Cerebellar nuclear complex (tissue), 1 donor: ENCODE measurements at regions not wholly inside any gene's neighbourhood (a gene's known extent, or its start where the extent isn't known, plus 50 kb on each side); places are given as distances from the start of the nearest gene placed in this dataset.
"Not testable (repeated sequence)": the region's sequence is repeated elsewhere in the genome, so short reads cannot be mapped to it uniquely, and the experiment has no call there.

ENCODE experiments used
- DNase-seq, 2 experiments: peaks; one replicate each; lab custom pipeline; 2025; lab: John Stamatoyannopoulos, UW

DNA sequence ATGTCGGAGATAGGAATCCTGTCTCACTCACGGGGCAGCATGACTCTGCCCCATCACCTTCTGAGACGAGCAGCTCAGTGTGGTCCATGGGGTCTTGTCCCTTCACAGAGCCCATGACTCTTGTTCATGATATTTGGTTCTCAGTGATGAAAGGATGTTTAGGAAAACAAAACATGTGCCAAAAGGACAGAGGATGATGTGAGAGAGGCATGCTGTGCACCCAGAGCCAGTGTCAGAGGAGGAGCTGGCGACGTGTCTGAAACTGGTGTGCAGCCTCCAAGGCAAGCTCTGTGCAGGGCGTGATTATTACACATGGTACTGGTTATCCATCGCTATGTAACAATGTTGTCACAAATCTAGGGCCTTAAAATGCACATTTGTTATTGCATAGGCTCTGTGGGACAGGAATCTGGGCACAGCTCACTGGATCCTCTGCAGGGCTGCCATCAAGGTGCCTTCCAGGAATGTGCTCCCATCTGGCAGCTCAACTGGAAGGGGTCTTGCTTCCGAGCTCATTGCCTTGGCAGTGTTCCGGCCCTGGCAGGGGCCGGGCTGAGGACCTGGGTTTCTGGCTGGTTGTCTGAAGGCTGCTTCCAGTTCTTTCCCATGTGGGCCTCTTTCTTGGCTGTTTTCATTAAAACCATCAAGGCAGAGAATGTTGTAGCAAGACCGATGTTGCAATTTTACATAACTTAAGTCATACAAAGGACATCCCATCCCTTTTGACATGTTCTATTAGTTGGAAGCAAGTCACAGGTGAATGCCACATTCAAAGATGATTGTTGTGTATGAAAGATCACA is 175.4 kb downstream of the ERMARD start:
- no peak for DNase-seq

DNA sequence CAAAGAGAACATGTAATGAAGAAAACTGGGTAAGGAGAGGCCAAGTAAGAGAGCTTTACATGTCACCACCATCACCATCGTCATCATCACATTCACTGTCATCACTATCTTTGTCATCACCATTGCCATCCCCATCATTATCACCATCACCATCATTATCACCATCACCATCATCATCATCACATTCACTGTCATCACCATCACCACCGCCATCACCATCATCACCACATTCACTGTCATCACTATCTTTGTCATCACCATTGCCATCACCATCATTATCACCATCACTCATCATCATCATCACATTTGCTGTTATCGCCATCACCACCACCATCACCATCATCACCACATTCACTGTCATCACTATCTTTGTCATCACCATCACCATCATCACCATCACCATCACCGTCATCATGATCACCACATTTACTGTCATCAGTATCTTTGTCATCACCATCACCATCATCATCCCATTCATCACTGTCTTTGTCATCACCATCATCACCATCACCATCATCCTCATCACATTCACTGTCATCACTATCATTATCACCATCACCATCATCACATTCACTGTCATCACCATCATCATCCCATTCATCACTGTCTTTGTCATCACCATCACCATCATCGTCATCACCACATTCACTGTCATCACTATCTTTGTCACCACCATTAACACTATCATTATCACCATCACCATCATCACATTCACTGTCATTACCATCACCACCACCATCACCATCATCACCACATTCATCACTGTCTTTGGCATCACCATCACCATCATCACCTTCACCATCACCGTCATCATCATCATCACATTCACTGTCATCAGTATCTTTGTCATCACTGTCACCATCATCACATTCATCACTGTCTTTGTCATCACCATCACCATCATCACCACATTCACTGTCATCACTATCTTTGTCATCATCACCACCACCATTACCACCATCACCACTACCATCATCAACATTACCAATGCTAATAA is 172.3 kb downstream of the ERMARD start:
- no peak for DNase-seq

DNA sequence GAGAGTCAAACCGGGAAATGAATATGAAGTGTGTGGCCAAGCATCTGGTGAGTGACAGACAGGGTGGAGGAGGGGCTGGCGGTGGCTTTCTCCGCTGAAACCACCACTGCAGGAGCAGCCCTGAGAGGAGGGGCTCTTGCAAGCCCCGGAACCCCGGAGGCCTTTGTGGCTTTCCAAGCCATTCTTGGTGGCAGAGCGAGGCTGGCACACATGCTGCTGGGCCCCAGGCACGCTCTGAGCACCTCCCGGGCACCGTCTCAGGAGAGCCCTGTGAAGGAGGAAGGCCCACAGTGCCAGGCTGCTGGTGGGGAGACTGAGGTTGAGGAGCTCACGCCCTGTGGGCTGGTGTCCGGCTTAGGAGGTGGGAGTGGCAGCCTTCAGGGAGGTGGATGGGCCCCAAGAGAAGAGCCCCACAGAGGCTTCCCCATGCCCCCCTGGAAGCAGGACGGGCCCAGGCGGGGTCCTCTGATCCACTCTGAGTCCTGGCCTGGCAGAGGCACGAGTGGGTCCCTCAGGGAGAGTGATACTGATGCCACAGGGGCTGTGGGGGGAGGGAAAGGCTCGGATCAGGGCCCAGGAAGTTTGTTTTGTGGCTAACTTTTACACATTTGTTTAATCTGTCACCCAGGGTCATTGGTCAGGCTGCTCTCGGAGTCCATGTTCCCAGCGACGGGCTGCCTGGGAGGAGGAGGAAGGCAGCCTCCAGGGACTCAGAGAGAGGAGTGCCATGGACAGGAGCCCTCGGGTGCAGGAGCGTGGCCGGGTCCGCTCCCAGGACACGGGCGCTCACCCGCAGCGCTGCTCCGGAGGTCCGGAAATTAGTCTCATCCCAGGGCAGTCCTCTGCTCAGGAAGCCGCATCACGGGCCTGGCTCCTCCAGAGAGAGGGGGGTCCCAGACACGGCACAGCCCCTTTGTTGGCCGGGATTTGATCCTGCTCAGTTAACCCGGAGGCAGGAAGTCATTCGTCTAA is 170.7 kb downstream of the ERMARD start:
- no peak for DNase-seq

DNA sequence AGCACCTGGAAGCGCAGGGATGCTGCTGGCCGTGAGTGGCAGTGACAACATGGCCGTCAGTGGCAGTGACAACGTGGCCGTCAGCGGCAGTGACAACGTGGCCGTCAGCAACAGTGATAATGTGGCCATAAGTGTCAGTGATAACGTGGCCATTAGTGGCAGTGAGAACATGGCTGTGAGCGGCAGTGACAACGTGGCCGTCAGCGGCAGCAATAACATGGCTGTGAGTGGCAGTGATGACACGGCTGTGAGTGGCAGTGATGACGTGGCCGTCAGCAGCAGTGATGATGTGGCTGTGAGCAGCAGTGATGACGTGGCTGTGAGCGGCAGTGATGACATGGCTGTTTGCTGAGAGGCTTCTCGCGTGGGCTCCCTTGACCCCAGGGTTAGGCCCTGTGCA is 169.8 kb downstream of the ERMARD start:
- no peak for DNase-seq

DNA sequence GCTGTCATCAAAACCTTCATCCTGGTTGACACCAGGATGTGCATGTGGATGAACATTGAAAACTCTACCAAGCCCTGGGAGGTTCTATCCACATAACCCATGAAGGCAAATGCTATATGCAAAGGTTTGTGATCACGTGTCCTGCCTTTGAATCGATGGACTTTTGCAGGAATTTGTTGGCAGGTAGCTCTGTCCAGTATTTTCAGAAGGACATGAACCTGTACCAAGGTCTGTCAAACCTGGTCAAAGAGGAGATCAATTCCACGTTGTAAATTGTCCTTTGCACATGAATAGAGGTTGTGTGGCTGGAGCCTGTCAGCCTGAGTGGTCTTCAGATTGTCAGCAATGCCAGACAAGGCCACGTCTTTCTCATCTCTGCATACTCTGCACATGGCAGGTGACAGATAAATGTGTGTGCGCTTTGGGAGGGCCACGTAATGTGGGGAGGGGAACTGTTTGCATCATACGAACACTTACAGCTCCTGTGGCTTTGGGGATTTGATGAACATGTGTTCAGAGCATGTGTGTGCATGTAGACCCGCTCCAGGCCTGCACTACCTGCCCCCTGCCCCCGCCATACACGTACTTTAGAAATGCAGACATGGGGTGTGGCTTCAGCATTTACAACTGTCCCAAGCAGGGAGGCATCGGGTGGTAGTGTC is 169.1 kb downstream of the ERMARD start:
- DNase-seq = no peak

DNA sequence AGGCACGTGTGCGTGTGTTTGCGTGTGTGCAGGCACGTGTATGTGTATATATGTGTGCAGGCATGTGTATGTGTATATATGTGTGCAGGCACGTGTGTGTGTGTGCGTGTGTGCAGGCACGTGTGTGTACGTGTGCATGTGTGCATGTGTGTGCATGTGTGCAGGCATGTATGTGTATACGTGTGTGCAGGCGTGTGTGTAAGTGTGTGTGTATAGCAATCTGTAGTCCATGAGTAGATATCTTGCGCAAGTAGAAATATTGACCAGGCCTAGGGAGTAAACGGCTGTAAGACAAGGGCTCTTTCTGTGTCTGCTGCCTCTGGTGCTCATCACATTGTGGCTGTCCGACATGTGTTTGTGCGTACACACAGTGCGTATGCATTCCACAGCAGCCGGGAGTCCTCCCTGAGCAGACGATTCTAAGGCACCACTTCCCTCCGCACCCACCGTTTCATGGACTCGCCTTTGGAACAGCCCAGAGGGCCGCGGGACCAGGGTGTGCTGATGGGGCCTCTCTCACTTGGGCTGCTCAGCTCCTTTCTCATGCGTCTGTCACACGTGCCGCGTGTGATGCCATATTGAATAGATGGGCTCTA is 167.6 kb downstream of the ERMARD start:
- no peak for DNase-seq

DNA sequence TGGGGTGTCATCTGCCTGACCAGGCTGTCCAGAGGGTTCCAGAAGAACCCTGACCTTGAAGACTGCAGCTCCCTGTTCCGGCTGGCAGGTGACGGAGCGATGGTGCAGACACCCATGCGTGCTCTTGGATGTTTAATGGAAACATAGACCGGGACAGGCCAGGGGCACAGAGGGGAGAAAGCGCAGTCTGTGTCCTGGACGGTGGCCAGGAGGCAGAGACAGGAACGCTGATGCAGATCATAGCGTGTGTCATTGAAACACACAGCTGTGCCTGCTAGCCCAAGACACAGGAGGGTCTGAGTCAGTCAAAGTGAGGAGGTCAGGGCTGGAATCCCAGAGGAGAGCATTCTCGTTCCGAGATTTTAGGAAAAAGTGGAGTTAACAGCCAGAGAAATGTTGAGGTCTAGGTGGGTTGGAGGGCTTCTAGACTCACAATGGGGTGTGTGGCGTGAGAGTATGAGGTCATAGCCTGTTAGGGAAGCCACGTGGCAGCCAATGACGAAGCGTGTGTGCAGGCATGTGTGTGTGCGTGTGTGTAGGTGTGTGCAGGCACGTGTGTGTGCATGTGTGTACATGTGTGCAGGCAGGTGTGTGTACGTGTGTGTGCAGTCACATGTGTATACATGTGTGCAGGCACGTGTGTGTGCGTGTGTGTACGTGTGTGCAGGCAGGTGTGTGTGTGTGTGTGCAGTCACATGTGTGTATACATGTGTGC is 167.0 kb downstream of the ERMARD start:
- no peak for DNase-seq

DNA sequence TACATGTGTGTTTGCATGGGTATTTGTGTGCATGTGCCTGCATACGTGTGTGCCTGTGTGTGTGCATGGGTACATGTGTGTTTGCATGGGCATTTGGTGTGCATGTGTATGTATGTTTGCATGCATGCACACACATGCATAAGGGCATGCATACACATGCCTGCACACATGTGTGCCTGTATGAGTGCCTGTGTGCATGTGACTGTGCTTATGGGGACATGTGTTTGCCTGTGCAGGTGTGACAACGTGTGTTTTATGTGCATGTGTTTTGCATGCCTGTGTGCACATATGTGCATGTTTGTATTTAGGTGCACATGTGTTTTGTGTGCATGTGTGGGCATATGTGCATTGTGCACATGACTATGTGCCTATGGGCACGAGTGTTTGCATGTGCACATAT is 165.7 kb downstream of the ERMARD start:
- no peak for DNase-seq

DNA sequence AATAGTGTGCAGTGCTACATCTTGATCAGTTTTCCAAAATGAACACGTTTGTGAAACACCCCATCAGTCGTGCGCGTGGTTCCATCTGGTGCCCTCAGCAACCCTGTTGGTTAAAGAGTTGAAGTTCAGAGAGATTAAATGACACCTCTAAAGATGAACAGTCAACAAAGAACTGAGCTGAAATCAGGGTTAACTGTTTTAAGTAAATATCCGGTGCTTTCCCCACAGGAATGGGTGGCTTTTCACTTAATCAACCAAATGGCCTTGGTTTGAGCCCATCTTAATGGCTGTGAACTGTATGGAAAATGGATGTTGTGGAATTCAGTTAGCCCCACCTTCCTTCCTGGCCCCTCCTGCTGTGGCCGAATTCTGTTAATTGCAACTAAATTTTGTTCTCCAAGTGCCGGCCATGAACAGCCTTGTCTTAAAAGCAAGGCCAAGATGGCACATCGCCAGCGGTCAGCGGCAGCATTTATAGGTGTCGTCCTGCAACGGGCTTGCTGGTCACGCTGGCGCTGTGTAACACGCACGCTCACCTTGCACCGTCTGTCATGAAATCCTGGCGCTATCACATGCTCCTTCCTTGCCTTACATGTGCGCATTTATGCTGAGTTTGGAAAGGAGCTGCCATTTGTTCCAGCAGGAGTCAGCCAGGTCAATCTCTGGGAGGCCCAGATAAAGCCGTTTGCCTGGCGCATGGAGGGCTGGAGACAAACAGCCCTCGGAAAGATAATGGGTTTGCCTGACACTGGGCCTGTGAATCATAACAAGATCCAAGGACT is 164.5 kb downstream of the ERMARD start:
- DNase-seq = no peak

DNA sequence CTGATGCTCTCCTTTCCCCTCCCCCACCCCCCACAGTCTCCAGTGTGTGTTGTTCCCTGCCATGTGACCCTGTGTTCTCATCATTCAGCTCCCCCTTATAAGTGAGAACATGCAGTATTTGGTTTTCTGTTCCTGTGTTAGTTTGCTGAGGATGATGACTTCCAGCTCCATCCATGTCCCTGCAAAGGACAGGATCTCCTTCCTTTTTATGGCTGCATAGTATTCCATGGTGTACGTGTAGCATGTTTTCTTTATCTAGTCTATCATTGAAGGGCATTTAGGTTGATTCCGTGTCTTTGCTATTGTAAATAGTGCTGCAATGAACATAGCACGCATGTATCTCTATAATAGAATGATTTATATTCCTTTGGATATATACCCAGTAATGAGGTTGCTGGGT is 162.3 kb downstream of the ERMARD start:
- DNase-seq = not testable (repeated sequence)

DNA sequence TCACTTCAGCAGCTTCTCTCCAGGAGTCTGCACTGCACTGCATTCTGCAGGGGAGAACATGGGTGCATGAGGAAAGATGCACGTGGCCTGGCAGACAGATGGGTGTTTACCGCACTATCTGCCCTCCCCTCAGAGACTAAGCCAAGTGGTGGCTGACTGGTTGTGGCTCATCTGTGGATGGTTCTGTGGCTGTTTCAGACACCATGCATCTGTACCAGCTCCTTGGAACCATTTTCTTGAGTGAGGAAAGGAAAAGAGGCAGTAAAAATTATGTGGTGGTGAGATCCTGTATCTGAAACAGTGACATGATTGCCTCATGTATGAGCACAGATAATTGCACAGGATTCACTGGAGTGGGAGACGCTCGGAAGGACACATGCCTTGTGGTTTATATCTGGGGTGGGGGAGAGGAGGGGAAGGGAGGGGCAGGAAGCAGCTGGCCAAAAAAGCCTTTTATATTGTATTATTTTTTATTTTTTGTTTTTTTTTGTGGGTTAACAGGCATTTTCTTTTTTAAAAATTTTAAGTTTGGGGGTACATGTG is 161.7 kb downstream of the ERMARD start:
- DNase-seq = no peak

DNA sequence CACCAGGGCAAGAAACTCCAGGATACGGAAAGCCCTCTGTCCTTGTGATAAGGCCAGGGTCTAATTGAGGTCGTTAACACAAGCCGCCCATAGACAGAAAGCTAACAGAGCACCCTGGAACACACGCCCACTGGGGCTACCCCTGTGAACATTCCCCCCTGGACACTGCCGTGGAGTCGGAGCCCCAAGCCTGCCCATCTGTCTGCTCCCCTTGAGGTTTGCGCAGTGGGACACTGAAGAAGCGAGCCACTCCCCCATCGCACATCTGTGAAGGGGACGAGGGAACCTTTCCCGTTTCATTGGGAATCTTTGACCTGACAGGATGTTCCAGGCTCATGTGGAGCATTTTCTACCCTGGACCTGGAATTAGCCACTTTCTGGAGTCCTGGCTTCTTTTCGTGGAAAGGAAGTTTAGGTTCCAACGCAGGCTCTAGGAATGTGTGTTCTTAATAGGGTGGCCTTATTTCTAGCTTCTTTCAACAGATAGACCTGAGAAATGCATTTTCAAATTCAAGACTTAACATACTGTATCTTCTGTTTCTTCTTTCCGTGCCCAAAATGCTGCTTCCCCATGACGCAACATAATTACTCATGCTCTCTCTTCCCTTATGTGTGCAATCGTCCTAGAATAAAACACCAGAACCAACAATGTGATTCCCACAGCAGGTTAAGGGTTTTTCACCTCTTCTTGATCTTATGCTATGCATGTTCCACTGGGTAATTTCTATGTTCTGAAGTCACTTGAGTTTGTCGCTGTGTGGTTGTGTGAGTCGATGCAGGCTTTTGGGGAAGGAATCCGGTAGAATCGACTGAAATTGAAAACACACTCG is 161.1 kb downstream of the ERMARD start:
- no peak for DNase-seq

DNA sequence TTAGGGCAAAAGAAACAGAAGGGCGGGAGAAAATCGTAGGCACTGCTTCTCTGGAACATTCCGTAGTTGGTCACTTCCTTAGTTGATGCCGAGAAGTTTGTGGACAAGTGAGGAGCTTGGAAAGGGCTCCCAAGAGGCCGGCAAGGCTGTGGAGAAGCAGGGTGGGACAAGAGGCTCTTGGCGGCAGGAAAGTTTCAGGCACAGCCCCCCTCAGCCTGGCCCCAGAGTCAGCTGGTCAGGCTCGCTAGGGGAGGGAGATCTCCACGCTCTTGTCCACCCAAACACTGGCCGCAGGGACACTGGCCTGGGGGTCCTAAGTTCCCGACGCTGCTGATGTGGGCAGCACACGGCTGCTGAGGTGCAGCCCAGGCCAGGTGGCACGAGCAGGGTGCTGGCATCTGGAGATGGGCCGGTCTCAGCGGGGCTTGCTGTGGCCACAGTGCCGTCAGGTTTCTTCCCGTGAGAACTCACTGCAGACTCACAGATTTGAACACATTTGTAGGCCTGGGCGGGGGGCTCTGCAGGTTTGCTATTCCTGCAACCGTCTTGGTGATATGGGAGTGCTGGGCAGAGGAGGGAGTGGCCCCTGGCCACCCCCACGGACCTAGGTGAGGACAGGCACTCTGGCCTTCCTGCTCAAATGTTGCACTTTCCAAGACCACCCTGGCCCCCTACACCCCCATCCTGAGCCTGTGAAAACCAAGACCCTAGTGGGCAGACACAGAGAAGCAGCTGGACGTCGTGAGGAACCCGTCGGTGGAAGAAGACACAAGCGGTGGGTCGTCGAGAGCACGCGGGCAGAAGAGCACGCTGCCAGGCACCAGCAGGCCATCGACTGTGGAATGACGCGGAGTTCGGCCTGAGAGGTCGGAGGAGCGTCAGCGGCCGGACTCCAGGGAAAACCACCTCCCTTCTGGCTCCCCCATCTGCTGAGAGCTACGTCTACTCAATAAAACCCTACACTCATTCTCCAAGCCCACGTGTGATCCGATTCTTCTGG is 160.1 kb downstream of the ERMARD start:
- no peak for DNase-seq

DNA sequence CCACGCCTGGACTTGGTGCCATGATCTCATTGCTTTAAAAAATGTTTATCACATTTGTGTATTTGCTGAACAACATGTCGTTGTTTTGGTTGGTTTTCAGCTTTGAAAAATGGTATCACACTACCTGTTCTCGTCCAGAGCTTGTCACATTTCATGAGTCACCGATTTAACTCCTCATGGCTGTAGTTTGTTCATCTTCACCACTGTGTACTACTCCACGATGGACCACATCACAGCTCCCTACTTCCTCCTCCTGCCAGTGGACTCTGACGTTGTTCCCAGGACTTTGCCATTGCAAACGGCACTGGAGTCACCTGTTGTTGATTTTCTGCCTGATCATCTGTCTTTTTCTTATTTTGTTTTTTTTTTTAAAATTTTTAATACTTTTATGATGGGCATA is 157.7 kb downstream of the ERMARD start:
- DNase-seq = no peak

DNA sequence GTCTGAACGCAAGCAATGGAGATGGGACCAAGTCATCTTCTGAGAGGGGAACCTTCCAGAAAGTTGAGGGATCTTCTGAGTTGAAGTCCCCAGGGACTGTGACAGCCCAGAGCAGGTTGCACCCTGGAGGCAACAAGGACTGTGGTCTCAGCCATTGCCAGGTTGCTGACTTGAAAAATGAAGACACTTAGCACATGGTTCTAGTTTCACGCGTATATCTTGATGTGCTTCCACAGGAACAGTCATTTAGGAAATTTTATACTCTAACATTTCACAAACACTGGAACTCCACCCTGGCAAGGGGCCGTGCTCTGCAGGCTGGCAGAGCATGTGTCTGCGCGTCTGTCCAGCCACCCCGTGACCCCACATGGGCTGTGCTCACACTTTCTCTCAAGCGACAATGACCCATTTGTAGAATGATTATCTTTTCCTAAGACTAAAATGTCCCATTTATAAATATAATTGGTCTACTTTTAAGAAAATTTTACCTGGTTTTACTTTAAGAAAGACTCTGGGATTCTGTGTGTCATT is 157.0 kb downstream of the ERMARD start:
- DNase-seq = no peak

DNA sequence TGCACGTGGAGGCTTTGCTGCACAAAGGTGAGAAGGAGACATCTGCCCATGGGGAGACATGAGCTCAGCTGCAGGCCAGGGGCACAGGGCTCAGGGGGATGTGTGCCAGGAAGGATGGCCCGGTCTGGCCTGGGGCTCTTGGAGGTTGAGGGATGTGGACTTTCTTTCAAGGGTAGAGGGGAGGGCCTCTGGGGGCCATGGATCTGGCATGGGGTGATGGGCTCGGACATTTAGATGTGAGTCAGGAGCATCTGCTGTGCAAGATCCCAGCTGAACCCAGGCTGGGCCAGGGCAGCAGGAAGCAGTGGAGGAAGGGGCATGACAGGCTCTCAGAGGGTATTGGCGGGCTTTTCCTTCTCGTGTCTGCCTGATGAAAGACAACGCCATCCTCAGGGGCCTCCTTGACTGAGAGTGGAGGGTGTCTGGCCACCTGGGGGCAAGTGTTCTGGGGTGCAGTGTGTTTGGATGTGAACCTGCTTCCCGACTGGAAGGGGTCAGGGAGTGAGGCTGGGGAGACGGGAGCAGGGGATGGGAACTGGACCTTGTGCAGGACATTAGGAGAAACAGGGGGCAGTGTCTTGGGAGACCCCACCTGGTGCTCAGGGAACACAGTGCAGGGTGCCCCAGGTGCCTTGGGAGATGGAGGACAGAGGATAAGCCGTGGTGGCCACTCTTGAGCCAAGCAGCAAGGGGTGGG is 156.1 kb downstream of the ERMARD start:
- DNase-seq = no peak
